ENCODE measurements at regions not wholly inside any gene's neighbourhood (a gene's known extent, or its start where the extent isn't known, plus 50 kb on each side); places are given as distances from the start of the nearest gene placed in this dataset.

DNA sequence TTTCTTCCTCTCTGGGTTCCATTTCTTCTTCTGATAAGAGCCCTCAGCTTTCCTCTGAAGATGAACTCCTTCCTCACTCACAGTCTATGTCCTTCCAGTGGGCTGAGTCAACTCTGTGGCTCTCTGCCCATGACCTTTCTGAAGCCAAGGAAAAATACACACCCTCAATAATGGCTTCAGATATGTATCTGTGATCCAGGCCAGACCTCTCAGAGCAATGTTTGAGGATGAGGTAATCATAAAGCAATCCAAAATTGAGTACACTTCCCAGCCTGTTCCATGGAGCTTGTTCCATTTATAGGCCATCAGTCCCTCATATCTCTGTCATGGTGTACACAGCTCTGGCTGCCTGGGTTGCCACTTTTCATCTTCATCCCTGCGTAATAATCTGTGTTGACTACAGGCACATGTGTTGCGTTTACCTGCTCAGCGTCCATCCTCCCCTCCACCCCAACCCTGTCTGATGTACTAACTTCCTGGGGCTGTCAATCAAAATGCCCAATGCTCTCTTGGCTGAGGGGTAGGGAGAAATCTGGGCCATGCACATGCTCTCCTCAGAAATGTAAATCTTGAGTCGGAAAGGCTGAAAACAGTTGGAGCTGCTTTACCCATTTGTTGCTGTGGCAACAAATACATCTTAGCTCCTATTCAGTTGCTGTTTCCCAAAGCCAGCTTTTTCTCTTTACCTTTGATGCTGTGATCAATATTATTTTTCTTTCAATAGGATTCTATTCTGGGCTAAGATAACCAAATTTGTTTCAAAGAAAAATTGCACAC is 377.8 kb upstream of the TMEM132C start:
- Mint-ChIP-seq H3K27me3 (ENCODE audit: insufficient read depth, unreplicated experiment) (no peaks in the 10 kb centered on the region), H3K4me3 (ENCODE audit: unreplicated experiment) (no peak overlapping the region), H3K4me1 (ENCODE audit: insufficient read depth, unreplicated experiment) (no peaks in the 10 kb centered on the region), H3K9me3 (ENCODE audit: unreplicated experiment) (peaks cover 13% of the 10 kb centered on the region), H3K36me3 (ENCODE audit: insufficient read depth, unreplicated experiment) (peaks cover 6% of the 10 kb centered on the region), H3K27ac (ENCODE audit: low read depth, unreplicated experiment) (no peak overlapping the region)
- BruUV-seq (replicated peaks), result no TSS peak
- no peak for DNase-seq (ENCODE audit: unreplicated experiment)
- POLR2A ChIA-PET, result no interaction called here
- intact Hi-C loops (cut with micrococcal nuclease), result no loop called here
- CTCF ChIA-PET, result no interaction called here
- TF ChIP-seq, protein P1, sequence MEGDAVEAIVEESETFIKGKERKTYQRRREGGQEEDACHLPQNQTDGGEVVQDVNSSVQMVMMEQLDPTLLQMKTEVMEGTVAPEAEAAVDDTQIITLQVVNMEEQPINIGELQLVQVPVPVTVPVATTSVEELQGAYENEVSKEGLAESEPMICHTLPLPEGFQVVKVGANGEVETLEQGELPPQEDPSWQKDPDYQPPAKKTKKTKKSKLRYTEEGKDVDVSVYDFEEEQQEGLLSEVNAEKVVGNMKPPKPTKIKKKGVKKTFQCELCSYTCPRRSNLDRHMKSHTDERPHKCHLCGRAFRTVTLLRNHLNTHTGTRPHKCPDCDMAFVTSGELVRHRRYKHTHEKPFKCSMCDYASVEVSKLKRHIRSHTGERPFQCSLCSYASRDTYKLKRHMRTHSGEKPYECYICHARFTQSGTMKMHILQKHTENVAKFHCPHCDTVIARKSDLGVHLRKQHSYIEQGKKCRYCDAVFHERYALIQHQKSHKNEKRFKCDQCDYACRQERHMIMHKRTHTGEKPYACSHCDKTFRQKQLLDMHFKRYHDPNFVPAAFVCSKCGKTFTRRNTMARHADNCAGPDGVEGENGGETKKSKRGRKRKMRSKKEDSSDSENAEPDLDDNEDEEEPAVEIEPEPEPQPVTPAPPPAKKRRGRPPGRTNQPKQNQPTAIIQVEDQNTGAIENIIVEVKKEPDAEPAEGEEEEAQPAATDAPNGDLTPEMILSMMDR (IDR thresholded peaks at IDR 0.05; ENCODE audit: unreplicated experiment), result no peak

DNA sequence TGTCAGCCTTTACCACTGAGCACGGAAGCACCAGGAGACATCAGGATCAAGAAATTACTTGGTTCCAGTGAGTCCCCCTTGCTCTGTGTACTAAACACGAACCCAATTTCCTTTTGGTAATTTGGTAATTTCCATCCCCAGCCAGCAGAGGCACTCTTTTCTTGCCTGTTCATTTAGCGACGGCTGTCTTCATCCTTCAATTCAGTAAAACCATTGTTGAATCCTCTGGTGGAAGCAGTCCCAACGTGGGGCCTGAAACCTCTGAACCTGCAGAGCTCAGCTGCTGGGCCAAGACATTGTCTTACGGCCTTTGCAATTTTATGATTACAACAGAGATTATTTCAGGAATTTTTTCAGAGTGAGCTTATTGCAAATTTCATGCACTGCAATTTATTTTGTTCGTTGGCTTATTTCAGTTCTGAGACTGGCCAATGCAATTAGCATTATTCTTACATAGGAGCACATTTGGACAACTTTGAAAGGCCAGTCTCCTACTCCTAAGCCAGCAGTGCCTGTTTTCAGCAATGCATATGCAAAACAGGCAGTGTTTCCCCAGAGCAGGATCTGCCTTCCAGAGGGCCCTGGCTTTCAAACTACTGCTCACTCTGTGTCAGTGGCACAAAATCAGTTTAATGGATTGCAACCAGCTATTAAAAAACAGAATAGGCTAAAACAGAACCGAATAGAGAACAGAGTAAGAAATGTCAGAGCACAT is 372.9 kb upstream of the TMEM132C start:
- H3K4me3 Mint-ChIP-seq (ENCODE audit: unreplicated experiment), result no peak overlapping the region
- intact Hi-C loops (cut with micrococcal nuclease), result no loop called here

DNA sequence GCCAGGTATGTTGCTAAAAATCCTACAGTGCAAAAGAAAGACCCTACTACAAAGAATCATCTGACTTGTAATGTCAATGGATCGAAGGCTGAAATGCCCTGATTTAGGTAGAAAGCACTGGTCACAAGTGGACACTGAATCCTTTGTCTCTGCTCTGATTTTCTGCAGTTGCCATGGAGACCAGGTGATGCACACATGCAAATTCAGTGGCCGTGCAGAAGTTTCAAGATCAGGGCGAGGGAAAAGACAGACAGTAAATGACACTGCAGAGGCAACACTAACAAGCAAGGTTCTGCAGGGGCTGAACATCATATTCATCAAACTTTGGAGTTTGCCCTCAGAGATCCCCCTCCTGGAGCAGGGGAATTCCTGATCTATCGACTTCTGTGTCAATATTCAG is 370.3 kb upstream of the TMEM132C start:
- ChIA-PET CTCF (no interaction called here), POLR2A (no interaction called here)
- Mint-ChIP-seq H3K27ac (ENCODE audit: low read depth, unreplicated experiment) (no peak overlapping the region), H3K4me1 (ENCODE audit: insufficient read depth, unreplicated experiment) (no peaks in the 10 kb centered on the region), H3K27me3 (ENCODE audit: insufficient read depth, unreplicated experiment) (no peaks in the 10 kb centered on the region), H3K4me3 (ENCODE audit: unreplicated experiment) (no peak overlapping the region), H3K9me3 (ENCODE audit: unreplicated experiment) (peaks cover 36% of the 10 kb centered on the region), H3K36me3 (ENCODE audit: insufficient read depth, unreplicated experiment) (no peaks in the 10 kb centered on the region)
- no peak for DNase-seq (ENCODE audit: unreplicated experiment)
- intact Hi-C loops (cut with micrococcal nuclease), result no loop called here
- no TSS peak for BruUV-seq (replicated peaks)
- TF ChIP-seq, protein P1 (IDR thresholded peaks at IDR 0.05; ENCODE audit: unreplicated experiment), result no peak

More for the DNA sequence above, 372.9 kb upstream of the TMEM132C start:
- ChIA-PET POLR2A (no interaction called here), CTCF (interaction anchor here (1.5 kb wide), 1 partner anchor 9 kb away, joined by 3 read pairs; no protein-coding TSS in a partner anchor)
- no peak for DNase-seq (ENCODE audit: unreplicated experiment)
- Mint-ChIP-seq H3K27ac (ENCODE audit: low read depth, unreplicated experiment) (no peak overlapping the region), H3K4me1 (ENCODE audit: insufficient read depth, unreplicated experiment) (no peaks in the 10 kb centered on the region), H3K9me3 (ENCODE audit: unreplicated experiment) (peaks cover 39% of the 10 kb centered on the region), H3K36me3 (ENCODE audit: insufficient read depth, unreplicated experiment) (peaks cover 2% of the 10 kb centered on the region), H3K27me3 (ENCODE audit: insufficient read depth, unreplicated experiment) (no peaks in the 10 kb centered on the region)
- TF ChIP-seq, protein P1 (IDR thresholded peaks at IDR 0.05; ENCODE audit: unreplicated experiment), result no peak
- BruUV-seq (replicated peaks), result no TSS peak

DNA sequence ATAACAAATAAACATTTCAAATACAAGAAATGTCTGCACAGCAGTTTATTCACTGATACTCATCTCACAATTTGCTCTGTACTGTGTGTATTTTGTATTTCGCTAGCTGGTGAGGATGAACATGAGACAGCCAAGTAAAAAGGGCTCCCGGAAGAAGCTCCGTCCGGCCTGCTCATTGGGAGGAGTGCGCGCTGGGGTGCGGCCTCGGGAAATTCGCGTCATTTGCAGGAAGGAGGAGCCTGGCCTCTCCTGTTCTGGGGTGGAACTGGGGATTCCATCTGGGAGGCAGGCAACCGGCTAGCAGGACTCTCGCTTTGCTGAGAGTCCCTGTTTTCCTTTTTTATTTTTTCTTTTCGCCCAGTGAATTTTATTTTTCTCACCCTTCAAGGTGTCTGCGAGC is 368.4 kb upstream of the TMEM132C start:
- no peak overlapping the region for H3K27ac Mint-ChIP-seq (ENCODE audit: low read depth, unreplicated experiment)
- ChIA-PET POLR2A (no interaction called here), CTCF (no interaction called here)
- intact Hi-C loops (cut with micrococcal nuclease), result no loop called here
- no peak for DNase-seq (ENCODE audit: unreplicated experiment)
- H3K4me3 Mint-ChIP-seq (ENCODE audit: unreplicated experiment), result no peak overlapping the region
- BruUV-seq (replicated peaks), result no TSS peak
- no peaks in the 10 kb centered on the region for H3K36me3 Mint-ChIP-seq (ENCODE audit: insufficient read depth, unreplicated experiment)
- H3K27me3 Mint-ChIP-seq (ENCODE audit: insufficient read depth, unreplicated experiment), result no peaks in the 10 kb centered on the region
- TF ChIP-seq, protein P1 (IDR thresholded peaks at IDR 0.05; ENCODE audit: unreplicated experiment), result no peak
- H3K4me1 Mint-ChIP-seq (ENCODE audit: insufficient read depth, unreplicated experiment), result no peaks in the 10 kb centered on the region
- peaks cover 38% of the 10 kb centered on the region for H3K9me3 Mint-ChIP-seq (ENCODE audit: unreplicated experiment)
